COLO668 (cell line): ENCODE measurements at regions not wholly inside any gene's neighbourhood (a gene's known extent, or its start where the extent isn't known, plus 50 kb on each side); places are given as distances from the start of the nearest gene placed in this dataset.
"Not testable (repeated sequence)": the region's sequence is repeated elsewhere in the genome, so short reads cannot be mapped to it uniquely, and the experiment has no call there.

Experiments used
- DNase-seq: peaks from one replicate; lab custom pipeline; 2025; ENCODE audit not compliant: unreplicated experiment; lab: John Stamatoyannopoulos, UW

DNA sequence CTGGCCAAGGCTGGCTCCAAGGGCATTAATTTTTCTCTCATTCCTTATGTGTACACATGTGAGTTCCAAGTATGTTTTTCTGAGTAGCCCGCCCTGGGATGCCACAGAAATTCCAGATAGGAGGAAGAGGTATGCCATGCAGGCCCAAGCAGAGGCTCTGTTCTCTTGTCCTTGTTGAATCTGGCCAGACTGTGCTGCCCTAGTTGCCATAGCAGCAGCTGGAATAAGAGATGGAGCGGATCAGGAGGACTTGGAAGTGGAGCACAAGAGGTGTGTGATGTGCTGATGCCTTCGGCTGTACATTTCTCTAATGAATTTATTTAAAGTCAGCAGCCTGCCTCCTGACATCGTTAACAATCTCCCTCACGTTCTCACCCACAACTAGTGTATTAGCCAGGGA is 235.6 kb upstream of the RPS23 start:
- DNase-seq, result no peak

GRCh38 chr5:82512025-82512424 is 233.9 kb upstream of the RPS23 start:
- DNase-seq, result no peak

- DNase-seq, result no peak
These were observed 233.0 kb upstream of the RPS23 start for GRCh38 chr5:82511134-82511533.

DNA sequence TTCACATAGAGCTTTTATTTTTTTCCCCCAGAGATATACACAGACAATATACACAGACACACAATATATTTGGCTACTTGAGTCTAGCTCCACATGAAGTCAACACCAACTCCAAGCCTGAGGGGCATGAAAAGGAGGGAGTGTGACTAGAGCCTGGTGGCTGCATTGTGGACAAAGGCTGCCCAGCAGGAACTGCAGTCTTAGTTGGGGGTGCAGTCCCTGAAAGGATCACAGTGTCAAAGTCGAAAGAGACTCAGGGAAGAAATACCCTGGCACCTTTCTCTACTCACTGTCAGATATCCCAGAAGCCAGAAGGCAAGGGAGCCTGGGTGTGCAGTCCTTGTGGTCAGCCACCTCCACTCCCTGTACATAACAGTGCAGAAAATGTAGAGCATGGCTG is 231.6 kb upstream of the RPS23 start:
- no peak for DNase-seq

DNA sequence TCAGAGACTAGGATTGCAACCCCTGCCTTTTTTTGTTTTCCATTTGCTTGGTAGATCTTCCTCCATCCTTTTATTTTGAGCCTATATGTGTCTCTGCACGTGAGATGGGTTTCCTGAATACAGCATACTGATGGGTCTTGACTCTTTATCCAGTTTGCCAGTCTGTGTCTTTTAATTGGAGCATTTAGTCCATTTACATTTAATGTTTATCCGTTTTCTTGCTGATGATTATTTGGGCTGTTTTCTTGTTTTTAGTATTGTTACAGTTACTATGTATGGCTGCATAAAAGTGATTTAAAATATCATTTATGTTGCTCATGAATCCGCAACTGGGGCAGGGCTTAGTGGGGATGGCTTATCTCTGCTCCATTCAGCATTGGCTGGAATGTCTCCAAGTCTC is 228.2 kb upstream of the RPS23 start:
- DNase-seq, result not testable (repeated sequence)

DNA sequence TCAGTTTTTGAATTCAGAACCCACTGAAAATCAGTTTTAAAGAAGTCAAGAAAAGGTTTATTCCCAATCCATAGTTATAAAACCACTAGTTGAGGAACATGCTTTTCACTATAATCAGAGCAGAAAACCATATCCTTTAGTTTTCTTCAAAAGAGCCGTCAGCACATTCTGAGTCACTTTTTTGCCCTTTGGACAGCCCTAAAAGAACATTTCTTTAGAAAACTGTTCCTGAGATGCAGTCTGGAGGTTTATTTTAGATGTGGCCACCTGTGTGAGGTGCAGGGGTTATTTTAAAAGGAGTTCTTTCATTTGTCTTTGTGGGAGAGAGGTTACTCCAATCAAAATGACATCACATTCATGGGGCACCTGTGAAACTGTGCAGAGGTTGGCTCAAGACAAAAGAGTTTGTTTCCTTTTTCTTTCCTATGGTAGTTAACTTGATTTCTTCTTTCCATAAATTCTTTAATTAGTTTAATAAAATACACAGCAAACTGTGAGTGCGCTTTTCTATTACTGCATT is 221.6 kb upstream of the RPS23 start:
- DNase-seq, result no peak

GRCh38 chr5:82497242-82497641 is 219.1 kb upstream of the RPS23 start:
- no peak for DNase-seq

DNA sequence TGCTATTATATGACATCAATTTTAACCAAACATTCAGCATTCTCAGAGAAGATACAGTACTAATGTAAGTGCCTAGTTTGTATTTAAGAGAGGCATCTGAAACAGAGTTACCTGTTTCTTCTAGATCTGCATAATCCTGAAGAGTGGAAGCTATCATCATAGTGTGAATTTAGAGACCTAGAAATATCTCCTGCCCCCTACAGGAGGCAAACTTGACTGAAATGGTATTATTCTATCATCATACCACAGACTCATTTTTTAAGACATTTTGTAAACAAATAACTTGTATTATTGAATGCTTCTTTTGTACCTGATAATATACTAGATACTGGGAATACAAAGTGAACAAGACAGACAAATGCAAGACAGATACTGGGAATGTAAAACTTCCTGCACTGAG is 216.8 kb upstream of the RPS23 start:
- no peak for DNase-seq

- no peak for DNase-seq
These were observed 215.1 kb upstream of the RPS23 start for GRCh38 chr5:82493221-82493620.

DNA sequence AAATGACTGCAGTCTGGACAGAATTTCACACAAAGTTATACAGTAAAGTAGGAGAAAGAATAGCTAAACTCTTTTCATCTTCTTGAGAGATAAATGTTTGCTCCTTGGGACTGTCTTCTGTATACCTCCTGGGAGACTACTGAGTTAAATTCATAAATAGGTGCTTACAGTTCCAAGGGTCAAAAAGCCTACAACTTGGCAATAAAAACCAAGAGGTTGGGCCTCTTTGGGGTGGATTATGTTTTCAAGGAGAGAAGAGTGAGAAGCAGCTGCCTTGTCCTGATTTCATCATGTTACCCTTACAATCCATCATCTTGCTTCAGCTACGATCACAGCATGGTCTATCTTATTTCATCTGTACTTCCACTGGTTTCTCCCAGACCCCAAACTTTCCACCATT is 213.2 kb upstream of the RPS23 start:
- DNase-seq, result no peak

DNA sequence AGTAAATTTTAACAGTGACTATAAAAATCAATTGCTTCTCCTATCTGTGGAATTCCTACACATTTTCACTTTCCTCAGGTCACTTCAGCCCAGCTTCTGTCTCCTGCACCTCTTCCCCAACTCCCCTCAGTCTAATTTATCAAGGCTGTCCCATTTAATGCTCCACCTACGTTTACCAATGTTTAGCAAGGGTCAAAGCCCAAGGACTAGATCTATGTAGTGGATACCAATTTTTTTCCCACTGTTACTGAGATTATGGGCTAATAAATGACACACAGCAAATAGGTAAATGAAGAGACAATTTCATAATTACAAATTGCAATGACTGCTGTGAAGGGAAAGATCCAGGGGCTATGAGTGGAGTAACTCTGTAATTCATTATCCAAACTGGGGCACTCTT is 211.5 kb upstream of the RPS23 start:
- DNase-seq, result no peak

GRCh38 chr5:82487131-82487530 is 209.0 kb upstream of the RPS23 start:
- DNase-seq, result no peak

DNA sequence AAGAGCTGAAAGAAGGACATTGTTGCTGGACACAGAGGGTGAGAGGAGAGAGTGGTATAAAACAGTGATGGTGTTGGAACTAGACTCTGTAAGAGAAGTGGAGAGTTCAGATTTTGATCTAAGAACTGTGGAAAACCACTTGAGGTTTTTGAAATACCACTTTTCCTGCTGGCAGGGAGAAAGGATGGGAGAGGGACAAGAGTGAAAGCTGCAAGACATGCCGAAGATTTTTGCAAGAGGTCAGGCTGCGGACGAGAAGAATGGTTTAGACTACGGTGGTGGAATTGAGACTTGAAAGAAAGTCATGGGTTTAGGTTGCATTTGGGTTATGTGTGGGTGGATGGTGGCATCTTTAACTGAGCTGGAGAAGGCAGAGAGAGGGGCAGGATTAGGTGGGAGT is 202.2 kb upstream of the RPS23 start:
- DNase-seq, result no peak

DNA sequence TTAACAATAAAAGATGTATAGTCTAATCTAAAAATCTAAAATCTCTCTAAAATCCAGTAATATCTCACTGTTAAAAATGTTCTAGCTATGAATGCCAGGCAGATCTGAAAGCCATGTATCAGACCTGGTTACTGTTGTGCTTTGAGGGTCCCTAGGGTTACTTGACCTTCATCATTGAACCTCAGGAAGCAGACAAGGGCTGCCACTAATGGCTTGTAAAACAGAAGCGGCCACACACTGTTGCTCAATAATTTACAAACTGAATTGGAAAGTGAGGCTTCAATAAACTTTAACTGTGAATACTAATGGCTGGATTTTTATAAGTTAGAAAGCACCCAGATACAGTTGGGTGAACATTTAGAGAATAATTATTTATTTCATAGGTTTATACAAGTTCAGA is 198.0 kb upstream of the RPS23 start:
- no peak for DNase-seq

- DNase-seq, result no peak
These were observed 195.1 kb upstream of the RPS23 start for GRCh38 chr5:82473262-82473661.

DNA sequence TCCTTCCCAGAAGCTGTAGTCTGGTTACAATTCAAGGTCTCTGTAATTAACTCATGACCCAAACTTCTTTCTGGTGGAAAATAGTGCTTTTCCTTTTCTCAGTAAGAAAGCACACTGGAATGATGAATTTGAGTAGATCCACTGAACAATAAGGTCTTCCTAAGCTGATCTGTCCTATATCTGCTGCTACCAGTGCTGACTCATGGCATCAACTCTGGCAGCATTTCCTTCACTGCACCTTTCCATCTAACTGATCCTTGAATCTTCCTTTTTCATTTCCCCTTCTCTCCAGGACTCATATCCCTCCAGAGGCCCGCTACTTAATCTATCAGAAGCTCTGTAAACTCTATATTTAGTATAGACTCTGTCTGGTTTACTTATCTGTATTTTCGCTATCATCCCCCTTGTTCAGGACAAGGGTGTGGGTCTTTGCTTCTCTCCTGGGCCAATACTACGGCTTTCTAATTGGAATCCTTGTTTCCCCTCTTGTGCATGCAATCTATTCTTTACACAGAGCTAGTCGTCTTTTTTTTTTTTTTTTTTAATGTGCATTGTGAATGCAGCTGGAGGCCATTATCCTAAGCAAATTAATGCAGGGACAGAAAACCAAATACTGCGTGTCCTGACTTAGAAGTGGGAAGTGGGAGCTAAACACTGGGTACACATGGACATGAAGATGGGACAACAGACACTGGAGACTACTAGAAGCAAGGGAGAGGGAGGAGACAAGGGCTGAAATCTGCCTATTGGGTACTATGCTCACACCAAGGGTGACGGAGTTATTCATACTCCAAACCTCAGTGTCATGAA is 192.2 kb upstream of the RPS23 start:
- DNase-seq, result no peak

- DNase-seq, result no peak
These were observed 188.9 kb upstream of the RPS23 start for GRCh38 chr5:82466986-82467561.

DNA sequence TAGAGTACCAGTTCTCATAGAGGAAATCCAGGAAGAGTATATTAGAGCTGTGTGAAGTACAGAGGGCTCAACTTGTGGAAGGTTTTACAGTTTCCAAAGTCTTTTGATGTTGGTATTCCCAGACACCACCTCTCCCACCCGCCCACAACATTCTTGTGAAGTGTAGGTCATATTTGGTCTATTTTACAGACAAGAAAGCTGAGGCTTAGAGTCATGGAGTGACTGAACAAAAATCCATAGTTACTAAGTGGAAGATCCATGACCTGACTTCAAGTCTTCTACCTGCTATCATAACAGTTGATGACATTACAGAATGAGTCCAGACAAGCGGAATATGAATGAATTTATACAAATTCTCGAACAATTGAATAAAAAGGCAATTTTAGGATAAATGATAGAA is 187.1 kb upstream of the RPS23 start:
- DNase-seq, result no peak

- DNase-seq, result no peak
These were observed 181.5 kb upstream of the RPS23 start for GRCh38 chr5:82459626-82460025.

- not testable (repeated sequence) for DNase-seq
These were observed 177.2 kb upstream of the RPS23 start for GRCh38 chr5:82455317-82455716.

DNA sequence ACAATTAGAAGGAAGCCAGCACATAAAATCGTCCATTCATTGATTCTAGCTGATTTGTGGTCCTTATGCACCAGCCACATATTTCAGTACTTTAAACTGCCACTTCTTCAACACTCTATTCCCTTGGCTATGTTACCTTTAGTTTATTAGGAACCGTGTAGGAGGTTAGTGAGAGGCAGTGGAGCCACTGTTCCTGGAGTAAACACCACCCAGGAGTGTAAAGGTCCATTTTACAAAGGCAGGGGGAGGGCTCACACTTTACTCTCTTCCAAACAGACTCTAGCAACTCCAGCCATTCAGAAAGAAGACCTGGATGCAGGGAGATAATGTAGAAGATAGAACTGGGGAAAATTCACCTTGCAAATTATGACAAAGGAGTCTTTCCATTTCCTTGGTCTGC is 170.2 kb upstream of the RPS23 start:
- no peak for DNase-seq

DNA sequence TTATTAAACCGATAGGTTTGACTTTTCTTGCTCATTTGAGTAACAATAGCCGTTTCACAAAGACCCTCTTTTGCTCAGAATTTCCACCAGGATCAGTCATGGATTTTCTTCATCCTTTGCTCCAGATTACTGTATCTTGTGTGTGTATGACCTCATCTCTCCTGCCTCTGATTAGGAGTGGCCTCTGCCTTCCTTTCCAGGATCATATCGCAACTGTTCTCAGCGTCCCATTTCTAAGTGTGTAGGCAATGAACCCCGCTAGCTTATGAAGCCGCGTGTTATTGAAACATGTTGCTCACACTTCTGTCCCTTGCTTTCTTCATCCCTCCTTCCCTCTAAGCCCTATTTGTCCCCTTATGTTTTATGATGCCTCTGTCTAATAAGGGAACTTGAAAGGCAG is 169.8 kb upstream of the RPS23 start:
- DNase-seq, result no peak

- DNase-seq, result no peak
These were observed 168.7 kb upstream of the RPS23 start for GRCh38 chr5:82446809-82447208.
